Panc1 (cell line): ENCODE measurements at regions not wholly inside any gene's neighbourhood (a gene's known extent, or its start where the extent isn't known, plus 50 kb on each side); places are given as distances from the start of the nearest gene placed in this dataset.

Experiments used
- ATAC-seq: fragments of 200-7000 bp; cut with Tn5 transposase; 2 replicates; pipeline ENCODE4 v1.9.1; 2020; ENCODE audit warnings: mild to moderate bottlenecking, moderate library complexity
- BruUV-seq: library from RNA; stranded (reverse); fragments of 400-500 nt; replicated peaks from 2 replicates; lab custom pipeline; 2021; lab: Mats Ljungman, UMichigan
- CTCF ChIA-PET: fragments of 300-600 bp; sonication (Branson Sonifier 250); formaldehyde crosslinking; loops from one replicate; lab custom pipeline; 2022; ENCODE audit warnings: antibody characterized with exemption; lab: Charles Lee
- POLR2A ChIA-PET: fragments of 300-600 bp; sonication (Branson Sonifier 250); formaldehyde crosslinking; loops from one replicate; lab custom pipeline; 2022; ENCODE audit warnings: antibody characterized with exemption; lab: Charles Lee
- DNase-seq: peaks from one replicate; pipeline ENCODE4 v3.0.0-alpha.2; 2010; ENCODE audit warnings: low read depth, low spot score
- H3K27ac ChIP-seq: 2 replicates; pipeline ENCODE4 v1.5.1; 2011; ENCODE audit warnings: mild to moderate bottlenecking, low read length, inconsistent platforms
- H3K27me3 ChIP-seq: fragments of 200-500 bp; sonication (Bioruptor generic); 2 replicates; pipeline ENCODE4 v1.6.0; 2014; ENCODE audit warnings: low read length, inconsistent platforms; ENCODE audit not compliant: control insufficient read depth, insufficient read depth
- H3K36me3 ChIP-seq: fragments of 200-500 bp; sonication (Bioruptor generic); 2 replicates; pipeline ENCODE4 v1.5.1; 2014; ENCODE audit warnings: inconsistent platforms, mild to moderate bottlenecking, low read length, moderate library complexity; ENCODE audit not compliant: control insufficient read depth, insufficient read depth
- H3K4me1 ChIP-seq: 2 replicates; pipeline ENCODE4 v1.5.1; 2011; ENCODE audit warnings: inconsistent platforms, mild to moderate bottlenecking, low read length, moderate library complexity; ENCODE audit not compliant: control insufficient read depth, insufficient read depth
- H3K4me3 ChIP-seq, 2 experiments: 2 replicates each; pipeline ENCODE4 v1.5.1; 2011 to 2012; ENCODE audit warnings: low read depth in 2 of 2, low read length in 2 of 2, mild to moderate bottlenecking in 2 of 2, inconsistent platforms in 1 of 2, moderate library complexity in 1 of 2
- H3K9me3 ChIP-seq: fragments of 200-500 bp; sonication (Bioruptor generic); 2 replicates; pipeline ENCODE4 v1.5.1; 2014; ENCODE audit warnings: low read depth, mild to moderate bottlenecking, inconsistent platforms, low read length, moderate library complexity; ENCODE audit not compliant: control insufficient read depth, insufficient read depth
- POLR2AphosphoS5 ChIP-seq: IDR thresholded peaks from 2 replicates; pipeline ENCODE4 v1.6.1; 2012; ENCODE audit warnings: mild to moderate bottlenecking, low read depth, low read length, moderate library complexity
- SIN3A ChIP-seq: IDR thresholded peaks from 2 replicates; pipeline ENCODE4 v1.6.1; 2012; ENCODE audit warnings: low read depth, mild to moderate bottlenecking, low read length, moderate library complexity, borderline replicate concordance; ENCODE audit not compliant: insufficient read depth
- TCF7L2 ChIP-seq: IDR thresholded peaks from 2 replicates; pipeline ENCODE4 v1.6.1; 2011; ENCODE audit warnings: mild to moderate bottlenecking, low read depth, low read length, inconsistent platforms
- in situ Hi-C: cut with HindIII; loops from 2 replicates; pipeline ENCODE4 v1.10.0; 2016; ENCODE audit warnings: low sequenced_read_pairs, low pct_unique_long_range_greater_than_20kb
- intact Hi-C: fragments of 100-400 bp; cut with micrococcal nuclease; formaldehyde crosslinking; loops from one replicate; pipeline ENCODE4 v1.10.0; 2022; ENCODE audit not compliant: unreplicated experiment
- TF ChIP-seq, protein P1 (sequence below), 2 experiments: IDR thresholded peaks; 2 replicates each; pipeline ENCODE4 v1.6.1; 2011 to 2012; ENCODE audit warnings: low read depth in 2 of 2, control low read depth in 1 of 2, low read length in 1 of 2, mild to moderate bottlenecking in 1 of 2, moderate library complexity in 1 of 2; ENCODE audit not compliant: insufficient read depth in 1 of 2
- TF ChIP-seq, protein P2 (sequence below): fragments of 450-650 bp; IDR thresholded peaks from 2 replicates; pipeline ENCODE4 v1.5.1; 2017; ENCODE audit warnings: mild to moderate bottlenecking

DNA sequence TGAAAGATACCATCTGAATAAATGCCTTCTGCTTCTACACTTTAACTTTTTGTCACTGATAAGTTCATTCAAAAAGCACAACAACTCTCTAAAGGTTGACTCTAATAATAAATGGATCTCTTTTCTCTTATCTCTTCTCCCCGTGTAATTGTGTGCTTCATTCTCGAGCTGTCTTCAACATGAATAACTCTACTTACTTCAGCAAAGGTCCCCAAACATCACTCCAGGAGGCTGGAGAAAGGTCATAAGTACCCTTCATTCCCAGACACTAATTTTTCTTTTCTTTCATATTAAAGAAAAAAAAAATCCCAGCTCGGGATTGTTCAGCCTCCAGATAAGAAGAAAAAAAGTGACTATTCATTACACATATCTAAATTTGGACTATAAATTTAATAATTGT, 222.2 kb downstream of the FOXO1 start:
- ChIA-PET POLR2A (no interaction called here), CTCF (no interaction called here)
- H3K36me3 ChIP-seq: no peaks in the 10 kb centered on the region
- ATAC-seq (no peak), DNase-seq (no peak)
- H3K9me3 ChIP-seq: no peaks in the 10 kb centered on the region
- no peak overlapping the region for H3K4me3 ChIP-seq
- intact Hi-C loops (no loop called here), in situ Hi-C loops (no loop called here)
- TF ChIP-seq, protein P1, sequence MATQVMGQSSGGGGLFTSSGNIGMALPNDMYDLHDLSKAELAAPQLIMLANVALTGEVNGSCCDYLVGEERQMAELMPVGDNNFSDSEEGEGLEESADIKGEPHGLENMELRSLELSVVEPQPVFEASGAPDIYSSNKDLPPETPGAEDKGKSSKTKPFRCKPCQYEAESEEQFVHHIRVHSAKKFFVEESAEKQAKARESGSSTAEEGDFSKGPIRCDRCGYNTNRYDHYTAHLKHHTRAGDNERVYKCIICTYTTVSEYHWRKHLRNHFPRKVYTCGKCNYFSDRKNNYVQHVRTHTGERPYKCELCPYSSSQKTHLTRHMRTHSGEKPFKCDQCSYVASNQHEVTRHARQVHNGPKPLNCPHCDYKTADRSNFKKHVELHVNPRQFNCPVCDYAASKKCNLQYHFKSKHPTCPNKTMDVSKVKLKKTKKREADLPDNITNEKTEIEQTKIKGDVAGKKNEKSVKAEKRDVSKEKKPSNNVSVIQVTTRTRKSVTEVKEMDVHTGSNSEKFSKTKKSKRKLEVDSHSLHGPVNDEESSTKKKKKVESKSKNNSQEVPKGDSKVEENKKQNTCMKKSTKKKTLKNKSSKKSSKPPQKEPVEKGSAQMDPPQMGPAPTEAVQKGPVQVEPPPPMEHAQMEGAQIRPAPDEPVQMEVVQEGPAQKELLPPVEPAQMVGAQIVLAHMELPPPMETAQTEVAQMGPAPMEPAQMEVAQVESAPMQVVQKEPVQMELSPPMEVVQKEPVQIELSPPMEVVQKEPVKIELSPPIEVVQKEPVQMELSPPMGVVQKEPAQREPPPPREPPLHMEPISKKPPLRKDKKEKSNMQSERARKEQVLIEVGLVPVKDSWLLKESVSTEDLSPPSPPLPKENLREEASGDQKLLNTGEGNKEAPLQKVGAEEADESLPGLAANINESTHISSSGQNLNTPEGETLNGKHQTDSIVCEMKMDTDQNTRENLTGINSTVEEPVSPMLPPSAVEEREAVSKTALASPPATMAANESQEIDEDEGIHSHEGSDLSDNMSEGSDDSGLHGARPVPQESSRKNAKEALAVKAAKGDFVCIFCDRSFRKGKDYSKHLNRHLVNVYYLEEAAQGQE (IDR thresholded peaks at IDR 0.05; ENCODE audit: insufficient read depth in 1 of 2, low read depth in 2 of 2, low read length in 1 of 2): no peak
- TF ChIP-seq POLR2AphosphoS5 (no peak), TCF7L2 (no peak), SIN3A (no peak)
- TF ChIP-seq, protein P2, sequence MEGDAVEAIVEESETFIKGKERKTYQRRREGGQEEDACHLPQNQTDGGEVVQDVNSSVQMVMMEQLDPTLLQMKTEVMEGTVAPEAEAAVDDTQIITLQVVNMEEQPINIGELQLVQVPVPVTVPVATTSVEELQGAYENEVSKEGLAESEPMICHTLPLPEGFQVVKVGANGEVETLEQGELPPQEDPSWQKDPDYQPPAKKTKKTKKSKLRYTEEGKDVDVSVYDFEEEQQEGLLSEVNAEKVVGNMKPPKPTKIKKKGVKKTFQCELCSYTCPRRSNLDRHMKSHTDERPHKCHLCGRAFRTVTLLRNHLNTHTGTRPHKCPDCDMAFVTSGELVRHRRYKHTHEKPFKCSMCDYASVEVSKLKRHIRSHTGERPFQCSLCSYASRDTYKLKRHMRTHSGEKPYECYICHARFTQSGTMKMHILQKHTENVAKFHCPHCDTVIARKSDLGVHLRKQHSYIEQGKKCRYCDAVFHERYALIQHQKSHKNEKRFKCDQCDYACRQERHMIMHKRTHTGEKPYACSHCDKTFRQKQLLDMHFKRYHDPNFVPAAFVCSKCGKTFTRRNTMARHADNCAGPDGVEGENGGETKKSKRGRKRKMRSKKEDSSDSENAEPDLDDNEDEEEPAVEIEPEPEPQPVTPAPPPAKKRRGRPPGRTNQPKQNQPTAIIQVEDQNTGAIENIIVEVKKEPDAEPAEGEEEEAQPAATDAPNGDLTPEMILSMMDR: no peak
- H3K4me1 ChIP-seq: no peaks in the 10 kb centered on the region
- H3K27ac ChIP-seq: no peak overlapping the region
- BruUV-seq: no TSS peak
- no peaks in the 10 kb centered on the region for H3K27me3 ChIP-seq

DNA sequence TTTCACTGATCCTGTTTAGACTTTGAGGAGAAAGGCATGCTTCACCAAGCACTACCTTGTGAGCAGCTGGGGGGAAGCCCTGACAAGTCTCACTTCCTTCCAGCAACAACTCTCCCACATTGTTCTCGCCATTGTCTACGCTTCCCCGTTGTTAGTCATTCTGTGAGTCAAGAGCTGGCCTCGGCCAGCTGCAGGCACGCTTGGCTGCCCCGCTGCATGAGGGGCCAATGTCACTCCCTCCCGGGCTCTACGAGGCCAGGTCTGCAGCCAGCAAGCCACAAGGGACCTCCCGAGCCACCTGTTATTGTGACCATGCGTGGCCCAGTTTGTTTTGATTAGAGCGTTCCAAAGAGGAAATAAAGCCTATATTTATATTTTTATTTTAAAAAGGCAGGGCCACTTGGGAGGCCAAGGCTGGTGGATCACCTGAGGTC, 220.9 kb downstream of the FOXO1 start:
- H3K27me3 ChIP-seq: no peaks in the 10 kb centered on the region
- CTCF ChIA-PET: no interaction called here
- DNase-seq (no peak), ATAC-seq (no peak)
- intact Hi-C loops (no loop called here), in situ Hi-C loops (no loop called here)
- H3K27ac ChIP-seq: no peak overlapping the region
- no peaks in the 10 kb centered on the region for H3K9me3 ChIP-seq
- TF ChIP-seq, protein P2: no peak
- TF ChIP-seq, protein P1 (IDR thresholded peaks at IDR 0.05; ENCODE audit: insufficient read depth in 1 of 2, low read depth in 2 of 2, low read length in 1 of 2): no peak
- TF ChIP-seq TCF7L2 (no peak), POLR2AphosphoS5 (no peak), SIN3A (no peak)
- H3K4me3 ChIP-seq: no peak overlapping the region
- no TSS peak for BruUV-seq
- no peaks in the 10 kb centered on the region for H3K4me1 ChIP-seq
- POLR2A ChIA-PET: no interaction called here
- H3K36me3 ChIP-seq: no peaks in the 10 kb centered on the region
